A673 (cell line): ENCODE measurements at regions not wholly inside any gene's neighbourhood (a gene's known extent, or its start where the extent isn't known, plus 50 kb on each side); places are given as distances from the start of the nearest gene placed in this dataset.

Experiments used
- BruUV-seq: library from RNA; stranded (reverse); fragments of 400-500 nt; replicated peaks from 2 replicates; lab custom pipeline; 2021; lab: Mats Ljungman, UMichigan
- CTCF ChIA-PET: fragments of 300-600 bp; sonication (Branson Sonifier 250); formaldehyde crosslinking; loops from one replicate; lab custom pipeline; 2022; ENCODE audit warnings: antibody characterized with exemption; lab: Charles Lee
- POLR2A ChIA-PET: fragments of 300-600 bp; sonication (Branson Sonifier 250); formaldehyde crosslinking; loops from one replicate; lab custom pipeline; 2022; ENCODE audit warnings: antibody characterized with exemption; ENCODE audit not compliant: low non-redundant PET; lab: Charles Lee
- DNase-seq: peaks from one replicate; pipeline ENCODE4 v3.0.0-alpha.2; 2015; ENCODE audit warnings: low spot score
- H3K27ac ChIP-seq: fragments of 200-600 bp; sonication (generic); 2 replicates; pipeline ENCODE4 v1.5.1; 2016; ENCODE audit warnings: mixed run types, low read depth, mild to moderate bottlenecking, mixed read lengths, antibody characterized with exemption, low read length; ENCODE audit not compliant: poor library complexity, severe bottlenecking
- H3K27me3 ChIP-seq: fragments of 200-600 bp; sonication (generic); replicated peaks from 2 replicates; pipeline ENCODE4 v1.6.1; 2017; ENCODE audit warnings: mixed run types, low read depth, mild to moderate bottlenecking, mixed read lengths, antibody characterized with exemption, low read length; ENCODE audit not compliant: insufficient read depth, poor library complexity
- H3K36me3 ChIP-seq: fragments of 200-600 bp; sonication (generic); 2 replicates; pipeline ENCODE4 v1.6.1; 2016; ENCODE audit warnings: mixed run types, mild to moderate bottlenecking, mixed read lengths, antibody characterized with exemption, low read length; ENCODE audit not compliant: insufficient read depth, poor library complexity, severe bottlenecking
- H3K4me1 ChIP-seq: fragments of 200-600 bp; sonication (generic); 2 replicates; pipeline ENCODE4 v1.6.1; 2017; ENCODE audit warnings: mixed run types, mild to moderate bottlenecking, mixed read lengths, antibody characterized with exemption, low read length; ENCODE audit not compliant: insufficient read depth, poor library complexity, severe bottlenecking
- H3K4me3 ChIP-seq: fragments of 200-600 bp; sonication (generic); 2 replicates; pipeline ENCODE4 v1.5.1; 2016; ENCODE audit warnings: low read depth, mixed run types, mild to moderate bottlenecking, mixed read lengths, low read length; ENCODE audit not compliant: poor library complexity, severe bottlenecking
- H3K9me3 ChIP-seq: fragments of 200-600 bp; sonication (generic); 2 replicates; pipeline ENCODE4 v1.6.1; 2016; ENCODE audit warnings: mixed run types, low read depth, mild to moderate bottlenecking, mixed read lengths, antibody characterized with exemption, low read length; ENCODE audit not compliant: poor library complexity, severe bottlenecking
- EZH2 ChIP-seq: fragments of 200-600 bp; sonication (generic); IDR thresholded peaks from 2 replicates; pipeline ENCODE4 v1.6.1; 2017; ENCODE audit warnings: borderline replicate concordance, low read depth, mild to moderate bottlenecking, mixed read lengths, antibody characterized with exemption, low read length; ENCODE audit not compliant: poor library complexity, severe bottlenecking
- intact Hi-C: fragments of 100-400 bp; cut with micrococcal nuclease; formaldehyde crosslinking; loops from one replicate; pipeline ENCODE4 v1.10.0; 2022; ENCODE audit not compliant: unreplicated experiment
- TF ChIP-seq, protein P1 (sequence below): fragments of 300-800, 200-600 bp; sonication (generic); conservative IDR thresholded peaks from 2 replicates; pipeline ENCODE4 v1.5.1; 2017; ENCODE audit warnings: low read depth, mild to moderate bottlenecking, antibody characterized with exemption, low read length, moderate library complexity, mixed read lengths

DNA sequence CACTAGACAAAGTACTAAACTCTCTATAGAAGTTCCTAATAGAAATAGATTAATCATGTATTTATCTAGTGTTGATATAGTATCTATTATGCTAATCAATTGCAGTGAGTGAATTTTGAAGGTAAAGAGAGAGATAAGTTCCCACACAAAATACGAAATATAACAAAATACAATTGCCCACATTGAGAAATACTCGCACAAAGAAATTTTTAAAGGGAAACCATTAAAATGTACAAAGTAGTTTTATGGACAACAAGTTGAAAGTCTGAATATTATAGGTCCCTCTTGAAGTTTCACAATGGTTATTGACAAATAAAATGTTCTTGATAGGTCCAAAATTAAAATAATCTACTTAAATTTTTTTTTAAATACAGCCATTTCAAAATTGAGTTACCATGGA lies 1031.1 kb downstream of the SORCS1 start:
- CTCF ChIA-PET, result no interaction called here
- no TSS peak for BruUV-seq

DNA sequence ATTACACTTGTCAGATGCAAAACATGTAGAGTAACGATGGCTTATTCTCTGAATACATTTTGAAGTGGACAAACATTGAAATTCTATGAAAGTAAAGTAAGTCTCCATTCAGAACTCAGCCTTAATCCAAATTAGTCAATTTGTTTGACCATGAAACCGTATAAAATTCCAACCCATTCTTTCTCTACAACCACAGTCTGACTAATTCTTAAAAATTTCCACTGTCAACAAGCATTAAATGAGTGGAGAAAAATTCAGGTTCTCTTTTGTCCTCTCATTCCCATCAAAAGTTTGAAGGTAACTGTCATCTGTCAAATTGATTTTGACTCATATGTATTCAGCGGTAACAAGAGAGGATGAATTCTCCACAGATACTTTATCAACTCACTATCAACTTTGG lies 1031.5 kb downstream of the SORCS1 start:
- Histone ChIP-seq H3K27ac (no peak overlapping the region), H3K27me3 (no peaks in the 10 kb centered on the region), H3K4me1 (no peaks in the 10 kb centered on the region), H3K4me3 (no peak overlapping the region), H3K9me3 (no peaks in the 10 kb centered on the region), H3K36me3 (no peaks in the 10 kb centered on the region)
- BruUV-seq, result no TSS peak
- TF ChIP-seq, protein P1, sequence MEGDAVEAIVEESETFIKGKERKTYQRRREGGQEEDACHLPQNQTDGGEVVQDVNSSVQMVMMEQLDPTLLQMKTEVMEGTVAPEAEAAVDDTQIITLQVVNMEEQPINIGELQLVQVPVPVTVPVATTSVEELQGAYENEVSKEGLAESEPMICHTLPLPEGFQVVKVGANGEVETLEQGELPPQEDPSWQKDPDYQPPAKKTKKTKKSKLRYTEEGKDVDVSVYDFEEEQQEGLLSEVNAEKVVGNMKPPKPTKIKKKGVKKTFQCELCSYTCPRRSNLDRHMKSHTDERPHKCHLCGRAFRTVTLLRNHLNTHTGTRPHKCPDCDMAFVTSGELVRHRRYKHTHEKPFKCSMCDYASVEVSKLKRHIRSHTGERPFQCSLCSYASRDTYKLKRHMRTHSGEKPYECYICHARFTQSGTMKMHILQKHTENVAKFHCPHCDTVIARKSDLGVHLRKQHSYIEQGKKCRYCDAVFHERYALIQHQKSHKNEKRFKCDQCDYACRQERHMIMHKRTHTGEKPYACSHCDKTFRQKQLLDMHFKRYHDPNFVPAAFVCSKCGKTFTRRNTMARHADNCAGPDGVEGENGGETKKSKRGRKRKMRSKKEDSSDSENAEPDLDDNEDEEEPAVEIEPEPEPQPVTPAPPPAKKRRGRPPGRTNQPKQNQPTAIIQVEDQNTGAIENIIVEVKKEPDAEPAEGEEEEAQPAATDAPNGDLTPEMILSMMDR, result no peak
- no peak for TF ChIP-seq EZH2
- intact Hi-C loops, result no loop called here
- no peak for DNase-seq
- CTCF ChIA-PET, result no interaction called here
- POLR2A ChIA-PET, result no interaction called here

More for the DNA sequence above, 1031.1 kb downstream of the SORCS1 start:
- Histone ChIP-seq H3K36me3 (no peaks in the 10 kb centered on the region), H3K4me3 (no peak overlapping the region), H3K27ac (no peak overlapping the region), H3K27me3 (no peaks in the 10 kb centered on the region), H3K9me3 (no peaks in the 10 kb centered on the region), H3K4me1 (no peaks in the 10 kb centered on the region)
- no peak for DNase-seq
- no peak for TF ChIP-seq EZH2
- TF ChIP-seq, protein P1, result no peak
- POLR2A ChIA-PET, result no interaction called here
- intact Hi-C loops, result no loop called here

DNA sequence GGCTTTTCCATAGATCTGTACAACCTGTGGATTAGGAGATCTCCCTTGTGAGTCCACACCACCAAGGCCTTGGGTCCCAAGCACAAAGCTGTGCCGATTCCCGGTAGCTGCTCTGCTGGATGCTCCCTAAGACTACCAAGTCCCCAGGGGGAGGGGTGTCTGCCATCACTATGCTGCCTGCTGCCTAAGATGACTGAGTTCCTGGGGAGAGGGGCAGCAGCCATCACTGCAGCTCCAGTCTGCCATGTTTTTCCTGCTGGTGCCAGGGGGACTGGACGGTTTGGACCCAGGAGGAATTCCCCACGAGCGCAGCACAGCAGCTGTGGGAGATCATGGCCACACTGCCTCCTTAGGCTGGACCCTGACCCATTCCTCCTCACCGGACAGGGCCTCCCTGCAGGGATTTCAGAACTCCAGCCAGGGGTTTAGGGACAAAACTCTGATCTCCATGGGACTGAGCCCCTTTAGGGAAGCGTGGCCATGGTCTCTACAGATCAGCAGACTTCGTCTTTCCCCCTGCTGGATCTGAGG lies 1049.8 kb downstream of the SORCS1 start:
- H3K36me3 ChIP-seq, result no peaks in the 10 kb centered on the region
- POLR2A ChIA-PET, result no interaction called here

More for the DNA sequence above, 1049.8 kb downstream of the SORCS1 start:
- no peak for DNase-seq
- H3K4me3 ChIP-seq, result no peak overlapping the region
- no TSS peak for BruUV-seq
- TF ChIP-seq EZH2, result no peak
- TF ChIP-seq, protein P1, result no peak
- no peak overlapping the region for H3K27ac ChIP-seq
- intact Hi-C loops, result no loop called here
- CTCF ChIA-PET, result no interaction called here
- H3K9me3 ChIP-seq, result no peaks in the 10 kb centered on the region
- H3K27me3 ChIP-seq, result no peaks in the 10 kb centered on the region
- H3K4me1 ChIP-seq, result peaks cover 3% of the 10 kb centered on the region
